Trophoblast cell (in vitro differentiated cells and primary cell): ENCODE measurements at regions not wholly inside any gene's neighbourhood (a gene's known extent, or its start where the extent isn't known, plus 50 kb on each side); places are given as distances from the start of the nearest gene placed in this dataset.

Source experiments
- DNase-seq, 2 donors: peaks; one replicate each; pipeline ENCODE4 v3.0.0-alpha.2; 2016
- H2AFZ ChIP-seq: 2 replicates; pipeline ENCODE4 v1.6.1; 2013; ENCODE audit warnings: low read length, moderate library complexity, mild to moderate bottlenecking; ENCODE audit not compliant: insufficient read depth, poor library complexity
- H2AK5ac ChIP-seq: 2 replicates; pipeline ENCODE4 v1.6.1; 2013; ENCODE audit warnings: mild to moderate bottlenecking, low read length
- H2BK120ac ChIP-seq: 2 replicates; pipeline ENCODE4 v1.6.1; 2013; ENCODE audit warnings: low read length, mild to moderate bottlenecking, moderate library complexity; ENCODE audit not compliant: insufficient read depth, poor library complexity
- H2BK12ac ChIP-seq: 2 replicates; pipeline ENCODE4 v1.6.1; 2013; ENCODE audit warnings: mild to moderate bottlenecking, low read length, moderate library complexity
- H2BK5ac ChIP-seq: 2 replicates; pipeline ENCODE4 v1.6.1; 2013; ENCODE audit warnings: low read length, low read depth, moderate library complexity, mild to moderate bottlenecking; ENCODE audit not compliant: poor library complexity
- H3K14ac ChIP-seq: 2 replicates; pipeline ENCODE4 v1.6.1; 2013; ENCODE audit warnings: mild to moderate bottlenecking, low read length
- H3K18ac ChIP-seq: 2 replicates; pipeline ENCODE4 v1.6.1; 2013; ENCODE audit warnings: mild to moderate bottlenecking, low read length
- H3K23ac ChIP-seq: 2 replicates; pipeline ENCODE4 v1.6.1; 2013; ENCODE audit warnings: low read length
- H3K27ac ChIP-seq: 2 replicates; pipeline ENCODE4 v1.5.1; 2013; ENCODE audit warnings: low read depth, mild to moderate bottlenecking, inconsistent platforms, low read length, moderate library complexity
- H3K27me3 ChIP-seq: 2 replicates; pipeline ENCODE4 v1.6.1; 2013; ENCODE audit warnings: inconsistent platforms, mild to moderate bottlenecking, low read length, moderate library complexity; ENCODE audit not compliant: insufficient read depth
- H3K36me3 ChIP-seq, 2 experiments: 1 replicate in 1 of 2; 2 replicates in 1 of 2; pipeline ENCODE4 v1.6.1; 2013; ENCODE audit warnings: low read length in 2 of 2, mild to moderate bottlenecking in 2 of 2, moderate library complexity in 1 of 2; ENCODE audit not compliant: insufficient read depth in 2 of 2, control insufficient read depth in 1 of 2
- H3K4ac ChIP-seq: 2 replicates; pipeline ENCODE4 v1.6.1; 2013; ENCODE audit warnings: low read depth, mild to moderate bottlenecking, low read length, moderate library complexity
- H3K4me1 ChIP-seq, 2 experiments: 1 replicate in 1 of 2; 2 replicates in 1 of 2; pipeline ENCODE4 v1.6.1; 2013; ENCODE audit warnings: low read length in 2 of 2, mild to moderate bottlenecking in 2 of 2, moderate library complexity in 1 of 2; ENCODE audit not compliant: insufficient read depth in 2 of 2, control insufficient read depth in 1 of 2
- H3K4me2 ChIP-seq: 2 replicates; pipeline ENCODE4 v1.6.1; 2013; ENCODE audit warnings: inconsistent platforms, mild to moderate bottlenecking, low read length, moderate library complexity
- H3K4me3 ChIP-seq: 2 replicates; pipeline ENCODE4 v1.5.1; 2013; ENCODE audit warnings: mild to moderate bottlenecking, low read depth, low read length, inconsistent platforms
- H3K79me1 ChIP-seq: one replicate; pipeline ENCODE4 v1.6.1; 2013; ENCODE audit warnings: low read length
- H3K79me2 ChIP-seq: 2 replicates; pipeline ENCODE4 v1.6.1; 2013; ENCODE audit warnings: low read length, mild to moderate bottlenecking; ENCODE audit not compliant: control insufficient read depth, insufficient read depth, poor library complexity
- H3K9ac ChIP-seq: 2 replicates; pipeline ENCODE4 v1.6.1; 2013; ENCODE audit warnings: mild to moderate bottlenecking, low read length
- H3K9me3 ChIP-seq: 2 replicates; pipeline ENCODE4 v1.6.1; 2013; ENCODE audit warnings: low read depth, mild to moderate bottlenecking, control low read depth, inconsistent platforms, low read length; ENCODE audit not compliant: insufficient read depth
- H4K12ac ChIP-seq: 2 replicates; pipeline ENCODE4 v1.6.1; 2013; ENCODE audit warnings: low read depth, mild to moderate bottlenecking, low read length, moderate library complexity
- H4K8ac ChIP-seq: 2 replicates; pipeline ENCODE4 v1.6.1; 2013; ENCODE audit warnings: low read depth, mild to moderate bottlenecking, low read length, moderate library complexity
- H4K91ac ChIP-seq: one replicate; pipeline ENCODE4 v1.6.1; 2013; ENCODE audit warnings: low read depth, mild to moderate bottlenecking, low read length, moderate library complexity
- WGBS: extraction: QIAGEN DNeasy Blood & Tissue Kit; methylation state at CpG from one replicate; pipeline ENCODE4 v1.1.7; 2013; ENCODE audit warnings: missing lambda C conversion rate; ENCODE audit not compliant: insufficient read length, insufficient coverage; ENCODE audit errors: extremely low coverage; 5-methylcytosine and 5-hydroxymethylcytosine counted together

- no peak overlapping the region for H2AFZ ChIP-seq
- no CpG with 5 or more reads among the region's 8 CpGs for WGBS
- no peak overlapping the region for H2BK120ac ChIP-seq
- H3K4me2 ChIP-seq, result no peak overlapping the region
- no peak overlapping the region for H4K8ac ChIP-seq
- no peak overlapping the region for H3K27ac ChIP-seq
- H3K79me1 ChIP-seq, result no peaks in the 10 kb centered on the region
- H3K23ac ChIP-seq, result no peak overlapping the region
- H4K12ac ChIP-seq, result no peak overlapping the region
- no peak overlapping the region for H3K14ac ChIP-seq
- H2BK5ac ChIP-seq, result no peak overlapping the region
- H3K4ac ChIP-seq, result no peak overlapping the region
- no peaks in the 10 kb centered on the region for H3K27me3 ChIP-seq
- no peaks in the 10 kb centered on the region for H3K79me2 ChIP-seq
- H3K18ac ChIP-seq, result no peak overlapping the region
- no peak overlapping the region for H3K4me3 ChIP-seq
- no peaks in the 10 kb centered on the region for H3K4me1 ChIP-seq
- H2BK12ac ChIP-seq, result no peak overlapping the region
- no peak overlapping the region for H2AK5ac ChIP-seq
- no peak overlapping the region for H3K9ac ChIP-seq
- no peak for DNase-seq
- H3K36me3 ChIP-seq, result no peaks in the 10 kb centered on the region
- no peak overlapping the region for H4K91ac ChIP-seq
- H3K9me3 ChIP-seq, result no peaks in the 10 kb centered on the region
Measured at GRCh38 chr10:93245779-93246178, 172.1 kb downstream of the CYP26A1 start.

GRCh38 chr10:93248583-93249227 is 175.0 kb downstream of the CYP26A1 start:
- no peak overlapping the region for H3K4me2 ChIP-seq
- no peak overlapping the region for H3K23ac ChIP-seq
- no peak overlapping the region for H3K4ac ChIP-seq
- H4K8ac ChIP-seq, result no peak overlapping the region
- no peaks in the 10 kb centered on the region for H3K9me3 ChIP-seq
- no peak overlapping the region for H2AK5ac ChIP-seq
- no peaks in the 10 kb centered on the region for H3K36me3 ChIP-seq
- no peak overlapping the region for H3K4me3 ChIP-seq
- H4K12ac ChIP-seq, result no peak overlapping the region
- H3K18ac ChIP-seq, result no peak overlapping the region
- no CpG with 5 or more reads among the region's 19 CpGs for WGBS
- no peak overlapping the region for H2AFZ ChIP-seq
- no peak overlapping the region for H2BK5ac ChIP-seq
- peaks cover 4% of the 10 kb centered on the region for H3K79me1 ChIP-seq
- no peaks in the 10 kb centered on the region for H3K79me2 ChIP-seq
- H2BK120ac ChIP-seq, result no peak overlapping the region
- DNase-seq, result no peak
- peaks cover 0 to 7% of the 10 kb centered on the region in 2 experiments for H3K4me1 ChIP-seq
- no peaks in the 10 kb centered on the region for H3K27me3 ChIP-seq
- no peak overlapping the region for H4K91ac ChIP-seq
- H3K14ac ChIP-seq, result no peak overlapping the region
- no peak overlapping the region for H3K27ac ChIP-seq
- H3K9ac ChIP-seq, result no peak overlapping the region
- no peak overlapping the region for H2BK12ac ChIP-seq

- H3K4ac ChIP-seq, result no peak overlapping the region
- no peak overlapping the region for H3K18ac ChIP-seq
- H3K27ac ChIP-seq, result no peak overlapping the region
- H2BK120ac ChIP-seq, result no peak overlapping the region
- peak overlapping the region; percentile 67 for H3K14ac ChIP-seq
- H3K9ac ChIP-seq, result no peak overlapping the region
- no peak overlapping the region for H2AFZ ChIP-seq
- no peaks in the 10 kb centered on the region for H3K36me3 ChIP-seq
- WGBS, result no CpG with 5 or more reads among the region's 6 CpGs
- peaks cover 10% of the 10 kb centered on the region for H3K79me1 ChIP-seq
- H4K12ac ChIP-seq, result no peak overlapping the region
- DNase-seq, result no peak
- H3K9me3 ChIP-seq, result no peaks in the 10 kb centered on the region
- H4K91ac ChIP-seq, result no peak overlapping the region
- H3K4me2 ChIP-seq, result no peak overlapping the region
- H3K4me1 ChIP-seq, result peaks cover 4 to 7% of the 10 kb centered on the region in 2 experiments
- no peaks in the 10 kb centered on the region for H3K79me2 ChIP-seq
- no peak overlapping the region for H2AK5ac ChIP-seq
- H2BK12ac ChIP-seq, result peak overlapping the region; percentile 29
- no peaks in the 10 kb centered on the region for H3K27me3 ChIP-seq
- no peak overlapping the region for H4K8ac ChIP-seq
- H3K23ac ChIP-seq, result no peak overlapping the region
- no peak overlapping the region for H3K4me3 ChIP-seq
- H2BK5ac ChIP-seq, result no peak overlapping the region
Measured at GRCh38 chr10:93250010-93250409, 176.3 kb downstream of the CYP26A1 start.

- Histone ChIP-seq H3K27ac (no peak overlapping the region), H3K4me2 (no peak overlapping the region), H3K14ac (peak overlapping the region; percentile 53), H3K18ac (peak overlapping the region; percentile 72), H3K79me2 (no peaks in the 10 kb centered on the region), H3K23ac (no peak overlapping the region), H3K27me3 (no peaks in the 10 kb centered on the region), H4K91ac (peak overlapping the region; percentile 70), H2AK5ac (peak overlapping the region; percentile 9), H2AFZ (peak overlapping the region; percentile 75), H3K9me3 (no peaks in the 10 kb centered on the region), H3K4me3 (no peak overlapping the region), H3K4ac (no peak overlapping the region), H4K12ac (no peak overlapping the region), H2BK120ac (peak overlapping the region; percentile 14), H2BK5ac (peak overlapping the region; percentile 50), H3K9ac (no peak overlapping the region), H3K36me3 (no peaks in the 10 kb centered on the region), H3K4me1 (peaks cover 4 to 7% of the 10 kb centered on the region in 2 experiments), H4K8ac (peak overlapping the region; percentile 35), H3K79me1 (peaks cover 10% of the 10 kb centered on the region), H2BK12ac (peak overlapping the region; percentile 95)
- no peak for DNase-seq
- no CpG with 5 or more reads among the region's 2 CpGs for WGBS
Measured at GRCh38 chr10:93254180-93254853, 180.6 kb downstream of the CYP26A1 start.
